Caco-2 (cell line): ENCODE measurements at regions not wholly inside any gene's neighbourhood (a gene's known extent, or its start where the extent isn't known, plus 50 kb on each side); places are given as distances from the start of the nearest gene placed in this dataset.

ENCODE experiments used
- BruUV-seq: library from RNA; stranded (reverse); fragments of 400-500 nt; replicated peaks from 2 replicates; lab custom pipeline; 2021; lab: Mats Ljungman, UMichigan
- CTCF ChIA-PET: fragments of 300-600 bp; sonication (Branson Sonifier 250); formaldehyde crosslinking; loops from one replicate; lab custom pipeline; 2022; ENCODE audit warnings: antibody characterized with exemption; lab: Charles Lee
- POLR2A ChIA-PET: fragments of 300-600 bp; sonication (Branson Sonifier 250); formaldehyde crosslinking; loops from one replicate; lab custom pipeline; 2022; ENCODE audit warnings: antibody characterized with exemption; lab: Charles Lee
- DNase-seq, 2 experiments: peaks; one replicate each; pipeline versions ENCODE4 v3.0.0 to v3.0.0-alpha.2; 2020 to 2022
- H3K27me3 ChIP-seq: replicated peaks from 2 replicates; pipeline ENCODE4 v1.6.0; 2011; ENCODE audit warnings: low read length; ENCODE audit not compliant: control insufficient read depth, insufficient read depth
- H3K36me3 ChIP-seq: 2 replicates; pipeline ENCODE4 v1.5.1; 2011; ENCODE audit warnings: low read length; ENCODE audit not compliant: control insufficient read depth, insufficient read depth
- H3K4me1 ChIP-seq: fragments of 250-450 bp; sonication (Bioruptor Pico); 2 replicates; pipeline ENCODE4 v1.5.1; 2020; ENCODE audit warnings: mild to moderate bottlenecking
- H3K4me3 ChIP-seq: 2 replicates; pipeline ENCODE4 v1.5.1; 2011; ENCODE audit warnings: low read depth, mild to moderate bottlenecking, control low read depth, low read length
- H3K9me3 ChIP-seq: fragments of 250-450 bp; sonication (Bioruptor Pico); 2 replicates; pipeline ENCODE4 v1.5.1; 2020; ENCODE audit warnings: mild to moderate bottlenecking, moderate library complexity
- H3K27ac Mint-ChIP-seq: one replicate; pipeline ENCODE4 v1.8.0; 2022; ENCODE audit warnings: mixed read lengths; ENCODE audit not compliant: unreplicated experiment
- H3K27me3 Mint-ChIP-seq: one replicate; pipeline ENCODE4 v1.8.0; 2022; ENCODE audit warnings: mixed read lengths; ENCODE audit not compliant: insufficient read depth, unreplicated experiment
- H3K36me3 Mint-ChIP-seq: one replicate; pipeline ENCODE4 v1.8.0; 2022; ENCODE audit warnings: mild to moderate bottlenecking, mixed read lengths; ENCODE audit not compliant: insufficient read depth, unreplicated experiment
- H3K4me1 Mint-ChIP-seq: one replicate; pipeline ENCODE4 v1.8.0; 2022; ENCODE audit warnings: low read depth, mixed read lengths; ENCODE audit not compliant: unreplicated experiment
- H3K4me3 Mint-ChIP-seq: one replicate; pipeline ENCODE4 v1.8.0; 2022; ENCODE audit warnings: mild to moderate bottlenecking, moderate library complexity, mixed read lengths; ENCODE audit not compliant: unreplicated experiment
- H3K9me3 Mint-ChIP-seq: one replicate; pipeline ENCODE4 v1.8.0; 2022; ENCODE audit warnings: mixed read lengths; ENCODE audit not compliant: unreplicated experiment
- CTCF ChIP-seq, 2 experiments: fragments of 200-600 bp in 1 of 2; IDR thresholded peaks; 1 replicate in 1 of 2; 2 replicates in 1 of 2; pipeline versions ENCODE4 v1.5.1 to v1.8.0; 2011 to 2022; ENCODE audit warnings: antibody characterized with exemption in 1 of 2, control low read depth in 1 of 2, inconsistent platforms in 1 of 2, low read depth in 1 of 2, low read length in 1 of 2, mild to moderate bottlenecking in 1 of 2, moderate library complexity in 1 of 2; ENCODE audit not compliant: insufficient read depth in 1 of 2, severe bottlenecking in 1 of 2, unreplicated experiment in 1 of 2
- intact Hi-C: fragments of 100-400 bp; cut with micrococcal nuclease; formaldehyde crosslinking; loops from one replicate; pipeline ENCODE4 v1.10.0; 2022; ENCODE audit not compliant: unreplicated experiment

- CTCF ChIA-PET: no interaction called here
- Histone ChIP-seq H3K36me3 (no peaks in the 10 kb centered on the region), H3K27me3 (no peaks in the 10 kb centered on the region), H3K4me3 (no peak overlapping the region), H3K4me1 (no peaks in the 10 kb centered on the region), H3K9me3 (no peaks in the 10 kb centered on the region)
- DNase-seq: no peak
- Mint-ChIP-seq H3K27me3 (peaks cover 20% of the 10 kb centered on the region), H3K4me1 (no peaks in the 10 kb centered on the region), H3K9me3 (no peaks in the 10 kb centered on the region), H3K36me3 (no peaks in the 10 kb centered on the region), H3K4me3 (no peak overlapping the region), H3K27ac (no peak overlapping the region)
- no peak for TF ChIP-seq CTCF (IDR thresholded peaks at IDR 0.05; ENCODE audit: insufficient read depth in 1 of 2, low read depth in 1 of 2, low read length in 1 of 2, severe bottlenecking in 1 of 2, unreplicated experiment in 1 of 2)
- no TSS peak for BruUV-seq
- intact Hi-C loops: no loop called here
- POLR2A ChIA-PET: no interaction called here
These were observed 259.8 kb upstream of the HDAC4 start for GRCh38 chr2:239660390-239661230.

- no peaks in the 10 kb centered on the region for H3K4me1 ChIP-seq
- intact Hi-C loops: no loop called here
- POLR2A ChIA-PET: no interaction called here
- Mint-ChIP-seq H3K36me3 (no peaks in the 10 kb centered on the region), H3K27me3 (peaks cover 20% of the 10 kb centered on the region), H3K27ac (no peak overlapping the region), H3K9me3 (no peaks in the 10 kb centered on the region), H3K4me1 (no peaks in the 10 kb centered on the region), H3K4me3 (no peak overlapping the region)
- DNase-seq: no peak
- H3K9me3 ChIP-seq: no peaks in the 10 kb centered on the region
- no peaks in the 10 kb centered on the region for H3K27me3 ChIP-seq
- no peak for TF ChIP-seq CTCF (IDR thresholded peaks at IDR 0.05; ENCODE audit: insufficient read depth in 1 of 2, low read depth in 1 of 2, low read length in 1 of 2, severe bottlenecking in 1 of 2, unreplicated experiment in 1 of 2)
- CTCF ChIA-PET: no interaction called here
- H3K36me3 ChIP-seq: no peaks in the 10 kb centered on the region
- no peak overlapping the region for H3K4me3 ChIP-seq
- no TSS peak for BruUV-seq
These were observed 257.2 kb upstream of the HDAC4 start for GRCh38 chr2:239657992-239658391.

GRCh38 chr2:239657236-239657635 is 256.4 kb upstream of the HDAC4 start:
- intact Hi-C loops: no loop called here
- H3K4me3 Mint-ChIP-seq: no peak overlapping the region
- no peaks in the 10 kb centered on the region for H3K4me1 Mint-ChIP-seq
- Histone ChIP-seq H3K4me1 (no peaks in the 10 kb centered on the region), H3K36me3 (no peaks in the 10 kb centered on the region), H3K9me3 (no peaks in the 10 kb centered on the region), H3K4me3 (no peak overlapping the region), H3K27me3 (no peaks in the 10 kb centered on the region)
- TF ChIP-seq CTCF (IDR thresholded peaks at IDR 0.05; ENCODE audit: insufficient read depth in 1 of 2, low read depth in 1 of 2, low read length in 1 of 2, severe bottlenecking in 1 of 2, unreplicated experiment in 1 of 2): no peak
- H3K27me3 Mint-ChIP-seq: peaks cover 17% of the 10 kb centered on the region
- ChIA-PET POLR2A (no interaction called here), CTCF (no interaction called here)
- no TSS peak for BruUV-seq
- no peak for DNase-seq
- H3K27ac Mint-ChIP-seq: no peak overlapping the region
- H3K36me3 Mint-ChIP-seq: no peaks in the 10 kb centered on the region
- no peaks in the 10 kb centered on the region for H3K9me3 Mint-ChIP-seq
